Astrocyte (in vitro differentiated cells and primary cell): ENCODE measurements at regions not wholly inside any gene's neighbourhood (a gene's known extent, or its start where the extent isn't known, plus 50 kb on each side); places are given as distances from the start of the nearest gene placed in this dataset.

ENCODE experiments used
- DNase-seq: peaks from one replicate; pipeline ENCODE4 v3.0.0-alpha.2; 2010; ENCODE audit warnings: low read depth
- FAIRE-seq: peaks from 2 replicates; lab custom pipeline; 2011; peaks lifted over from hg19 to GRCh38; lab: Jason Lieb, UNC
- H2AFZ ChIP-seq: 2 replicates; pipeline ENCODE4 v1.6.0; 2012; ENCODE audit warnings: low read depth, low read length, inconsistent platforms
- H3K27ac ChIP-seq: 2 replicates; pipeline ENCODE4 v1.5.1; 2011; ENCODE audit warnings: low read depth, low read length, inconsistent platforms
- H3K27me3 ChIP-seq: 2 replicates; pipeline ENCODE4 v1.6.0; 2011; ENCODE audit warnings: low read length, inconsistent platforms; ENCODE audit not compliant: insufficient read depth
- H3K36me3 ChIP-seq: 2 replicates; pipeline ENCODE4 v1.5.1; 2011; ENCODE audit warnings: low read length, inconsistent platforms; ENCODE audit not compliant: insufficient read depth
- H3K4me1 ChIP-seq: 2 replicates; pipeline ENCODE4 v1.5.1; 2011; ENCODE audit warnings: low read length, inconsistent platforms; ENCODE audit not compliant: insufficient read depth
- H3K4me2 ChIP-seq: 2 replicates; pipeline ENCODE4 v1.6.0; 2012; ENCODE audit warnings: low read length, inconsistent platforms
- H3K4me3 ChIP-seq: 2 replicates; pipeline ENCODE4 v1.5.1; 2011; ENCODE audit warnings: low read depth, mild to moderate bottlenecking, low read length, inconsistent platforms; ENCODE audit not compliant: insufficient read depth
- H3K79me2 ChIP-seq: 2 replicates; pipeline ENCODE4 v1.6.0; 2012; ENCODE audit warnings: mild to moderate bottlenecking, low read length, inconsistent platforms; ENCODE audit not compliant: insufficient read depth
- H3K9ac ChIP-seq: 2 replicates; pipeline ENCODE4 v1.6.0; 2012; ENCODE audit warnings: mild to moderate bottlenecking, low read length, inconsistent platforms
- H3K9me3 ChIP-seq: 2 replicates; pipeline ENCODE4 v1.5.1; 2012; ENCODE audit warnings: low read depth, mild to moderate bottlenecking, low read length, inconsistent platforms; ENCODE audit not compliant: insufficient read depth
- H4K20me1 ChIP-seq: 2 replicates; pipeline ENCODE4 v1.6.0; 2012; ENCODE audit warnings: low read length, inconsistent platforms; ENCODE audit not compliant: insufficient read depth
- H3K27ac Mint-ChIP-seq: one replicate; pipeline ENCODE4 v1.8.0; 2021; ENCODE audit warnings: mild to moderate bottlenecking, mixed read lengths; ENCODE audit not compliant: unreplicated experiment
- H3K27me3 Mint-ChIP-seq: one replicate; pipeline ENCODE4 v1.8.0; 2021; ENCODE audit warnings: low read depth, mixed read lengths; ENCODE audit not compliant: unreplicated experiment
- H3K36me3 Mint-ChIP-seq: one replicate; pipeline ENCODE4 v1.8.0; 2021; ENCODE audit warnings: low read depth, mixed read lengths; ENCODE audit not compliant: unreplicated experiment
- H3K4me1 Mint-ChIP-seq: one replicate; pipeline ENCODE4 v1.8.0; 2021; ENCODE audit warnings: low read depth, mixed read lengths; ENCODE audit not compliant: unreplicated experiment
- H3K4me3 Mint-ChIP-seq: one replicate; pipeline ENCODE4 v1.8.0; 2021; ENCODE audit warnings: mild to moderate bottlenecking, moderate library complexity, mixed read lengths; ENCODE audit not compliant: unreplicated experiment
- H3K9me3 Mint-ChIP-seq: one replicate; pipeline ENCODE4 v1.8.0; 2021; ENCODE audit warnings: mild to moderate bottlenecking, mixed read lengths; ENCODE audit not compliant: unreplicated experiment
- EZH2 ChIP-seq: IDR thresholded peaks from 2 replicates; pipeline ENCODE4 v1.6.1; 2012; ENCODE audit warnings: mild to moderate bottlenecking, low read length, inconsistent platforms; ENCODE audit not compliant: insufficient read depth
- TF ChIP-seq, protein P1 (sequence below): IDR thresholded peaks from 2 replicates; pipeline ENCODE4 v1.5.1; 2011; ENCODE audit warnings: low read depth, mild to moderate bottlenecking, inconsistent platforms, low read length, moderate library complexity; ENCODE audit not compliant: insufficient read depth

DNA sequence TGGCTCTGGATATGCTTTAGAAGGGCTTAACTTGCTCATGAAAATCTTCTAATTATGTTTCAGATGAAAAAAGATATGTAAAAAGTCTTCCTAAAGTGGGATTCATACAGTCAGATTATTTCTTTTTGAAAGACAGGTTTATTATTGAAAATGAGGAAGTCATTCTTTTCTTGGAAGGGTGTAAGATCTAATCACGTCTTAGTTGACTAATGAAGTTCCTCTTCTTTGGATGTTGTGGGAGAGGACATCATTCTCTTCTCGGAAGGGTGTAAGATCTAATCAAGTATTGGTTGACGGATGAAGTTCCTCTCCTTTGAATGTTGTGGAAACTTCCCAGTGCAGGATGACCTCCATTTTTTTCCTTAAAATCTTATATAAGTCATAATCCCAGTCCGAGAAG, 74.9 kb downstream of the ALG10 start:
- no peak overlapping the region for H3K27ac Mint-ChIP-seq
- H3K36me3 ChIP-seq, result no peaks in the 10 kb centered on the region
- DNase-seq, result no peak
- H3K4me2 ChIP-seq, result no peak overlapping the region
- H3K27me3 Mint-ChIP-seq, result no peaks in the 10 kb centered on the region
- no peak for TF ChIP-seq EZH2
- TF ChIP-seq, protein P1, sequence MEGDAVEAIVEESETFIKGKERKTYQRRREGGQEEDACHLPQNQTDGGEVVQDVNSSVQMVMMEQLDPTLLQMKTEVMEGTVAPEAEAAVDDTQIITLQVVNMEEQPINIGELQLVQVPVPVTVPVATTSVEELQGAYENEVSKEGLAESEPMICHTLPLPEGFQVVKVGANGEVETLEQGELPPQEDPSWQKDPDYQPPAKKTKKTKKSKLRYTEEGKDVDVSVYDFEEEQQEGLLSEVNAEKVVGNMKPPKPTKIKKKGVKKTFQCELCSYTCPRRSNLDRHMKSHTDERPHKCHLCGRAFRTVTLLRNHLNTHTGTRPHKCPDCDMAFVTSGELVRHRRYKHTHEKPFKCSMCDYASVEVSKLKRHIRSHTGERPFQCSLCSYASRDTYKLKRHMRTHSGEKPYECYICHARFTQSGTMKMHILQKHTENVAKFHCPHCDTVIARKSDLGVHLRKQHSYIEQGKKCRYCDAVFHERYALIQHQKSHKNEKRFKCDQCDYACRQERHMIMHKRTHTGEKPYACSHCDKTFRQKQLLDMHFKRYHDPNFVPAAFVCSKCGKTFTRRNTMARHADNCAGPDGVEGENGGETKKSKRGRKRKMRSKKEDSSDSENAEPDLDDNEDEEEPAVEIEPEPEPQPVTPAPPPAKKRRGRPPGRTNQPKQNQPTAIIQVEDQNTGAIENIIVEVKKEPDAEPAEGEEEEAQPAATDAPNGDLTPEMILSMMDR, result no peak
- no peak overlapping the region for H3K4me3 ChIP-seq
- H3K9ac ChIP-seq, result no peak overlapping the region
- FAIRE-seq, result no peak
- H3K4me1 ChIP-seq, result no peaks in the 10 kb centered on the region
- H4K20me1 ChIP-seq, result no peaks in the 10 kb centered on the region
- H2AFZ ChIP-seq, result no peak overlapping the region
- H3K79me2 ChIP-seq, result no peaks in the 10 kb centered on the region
- H3K27me3 ChIP-seq, result no peaks in the 10 kb centered on the region
- no peaks in the 10 kb centered on the region for H3K4me1 Mint-ChIP-seq
- H3K4me3 Mint-ChIP-seq, result no peak overlapping the region
- no peaks in the 10 kb centered on the region for H3K9me3 ChIP-seq
- H3K9me3 Mint-ChIP-seq, result peaks cover 4% of the 10 kb centered on the region
- H3K36me3 Mint-ChIP-seq, result no peaks in the 10 kb centered on the region
- no peak overlapping the region for H3K27ac ChIP-seq

DNA sequence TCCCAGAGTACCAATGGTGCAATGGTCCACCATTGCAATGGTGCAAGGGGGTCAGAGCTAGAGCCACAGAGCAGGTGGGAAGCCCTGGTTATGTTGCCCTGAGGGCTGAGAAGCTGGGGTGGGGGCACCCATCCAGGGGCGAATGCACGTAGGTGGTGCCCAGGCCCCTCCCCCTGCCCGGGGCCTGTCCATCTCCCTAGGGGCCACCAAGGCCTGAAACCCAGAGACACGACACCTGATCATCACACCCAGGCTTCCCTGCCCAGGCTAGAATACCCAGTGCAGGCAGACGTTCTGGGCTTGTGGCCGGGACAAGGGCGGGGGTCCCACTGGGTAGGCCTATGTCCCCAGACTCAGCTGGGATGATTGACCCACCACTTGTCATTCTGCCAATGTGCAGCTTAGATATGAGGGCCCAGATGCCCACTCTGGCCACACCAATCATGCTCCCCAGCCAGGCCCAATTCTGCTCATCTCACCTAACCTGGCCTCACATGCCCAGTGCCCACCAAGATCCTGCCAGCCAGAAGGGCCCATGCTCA, 83.2 kb downstream of the ALG10 start:
- no peak overlapping the region for H3K4me3 Mint-ChIP-seq
- Histone ChIP-seq H3K9me3 (peaks cover 8% of the 10 kb centered on the region), H3K9ac (no peak overlapping the region), H2AFZ (no peak overlapping the region), H3K4me2 (no peak overlapping the region), H4K20me1 (no peaks in the 10 kb centered on the region), H3K27ac (no peak overlapping the region), H3K4me3 (no peak overlapping the region), H3K36me3 (no peaks in the 10 kb centered on the region), H3K79me2 (no peaks in the 10 kb centered on the region), H3K27me3 (no peaks in the 10 kb centered on the region), H3K4me1 (no peaks in the 10 kb centered on the region)
- no peak for FAIRE-seq
- H3K27ac Mint-ChIP-seq, result no peak overlapping the region
- H3K27me3 Mint-ChIP-seq, result no peaks in the 10 kb centered on the region
- TF ChIP-seq EZH2, result no peak
- TF ChIP-seq, protein P1, result no peak
- no peaks in the 10 kb centered on the region for H3K36me3 Mint-ChIP-seq
- DNase-seq, result no peak
- H3K4me1 Mint-ChIP-seq, result no peaks in the 10 kb centered on the region
- H3K9me3 Mint-ChIP-seq, result peaks cover 7% of the 10 kb centered on the region

DNA sequence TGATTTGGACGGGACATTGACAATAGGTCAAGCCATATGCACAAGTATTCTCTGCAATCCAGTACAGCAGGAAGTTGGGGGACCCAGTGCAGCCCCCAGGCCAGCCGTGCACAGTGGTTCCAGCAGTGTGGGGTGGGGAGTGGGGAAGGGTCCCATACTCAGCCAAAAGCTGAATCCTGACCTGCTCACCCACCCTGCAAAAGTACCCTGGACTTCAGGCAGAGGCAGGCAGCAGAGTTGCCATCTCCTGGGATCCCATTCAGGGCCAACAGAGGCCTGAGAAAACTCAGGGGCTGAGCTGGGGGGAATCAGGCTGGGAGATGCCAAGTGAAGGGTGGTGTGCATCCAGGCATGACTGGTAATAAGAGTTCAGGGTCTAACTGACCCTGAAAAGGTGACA, 83.9 kb downstream of the ALG10 start:
- no peaks in the 10 kb centered on the region for H3K79me2 ChIP-seq
- H3K9me3 ChIP-seq, result peaks cover 8% of the 10 kb centered on the region
- no peaks in the 10 kb centered on the region for H3K27me3 Mint-ChIP-seq
- H3K4me1 Mint-ChIP-seq, result no peaks in the 10 kb centered on the region
- H3K4me2 ChIP-seq, result no peak overlapping the region
- no peaks in the 10 kb centered on the region for H4K20me1 ChIP-seq
- no peak overlapping the region for H3K4me3 ChIP-seq
- TF ChIP-seq, protein P1, result no peak
- TF ChIP-seq EZH2, result no peak
- H3K27ac Mint-ChIP-seq, result no peak overlapping the region
- no peaks in the 10 kb centered on the region for H3K36me3 ChIP-seq
- H3K9ac ChIP-seq, result no peak overlapping the region
- H3K4me1 ChIP-seq, result no peaks in the 10 kb centered on the region
- no peak overlapping the region for H3K4me3 Mint-ChIP-seq
- FAIRE-seq, result no peak
- no peaks in the 10 kb centered on the region for H3K27me3 ChIP-seq
- H3K9me3 Mint-ChIP-seq, result peaks cover 11% of the 10 kb centered on the region
- no peaks in the 10 kb centered on the region for H3K36me3 Mint-ChIP-seq
- no peak for DNase-seq
- H2AFZ ChIP-seq, result no peak overlapping the region
- H3K27ac ChIP-seq, result no peak overlapping the region
